ENCODE measurements at regions not wholly inside any gene's neighbourhood (a gene's known extent, or its start where the extent isn't known, plus 50 kb on each side); places are given as distances from the start of the nearest gene placed in this dataset.

DNA sequence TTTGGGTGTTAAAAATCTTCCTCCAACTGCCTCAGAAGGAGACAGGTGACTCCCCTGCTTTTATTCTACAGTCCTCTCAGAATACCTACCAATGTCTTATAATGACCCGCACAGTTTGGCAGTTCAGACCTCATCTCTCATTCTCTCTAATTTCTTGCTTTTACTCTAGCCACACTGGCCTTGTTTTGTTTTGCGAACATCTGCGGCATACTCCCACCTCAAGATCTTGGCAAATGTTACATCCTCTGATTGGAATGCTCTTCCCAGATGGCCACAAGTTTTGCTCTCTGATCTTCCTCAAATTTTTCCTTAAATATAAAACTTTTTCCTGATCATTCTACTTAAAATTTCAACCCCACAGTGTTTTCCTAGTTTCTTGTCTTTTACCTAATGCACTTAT, 94.1 kb downstream of the PLSCR2 start:
- no peak for TF ChIP-seq ZNF565 (CRISPR knock-in tag; conservative IDR thresholded peaks at IDR 0.05; ENCODE audit: low read depth)
- TF ChIP-seq, protein P1, sequence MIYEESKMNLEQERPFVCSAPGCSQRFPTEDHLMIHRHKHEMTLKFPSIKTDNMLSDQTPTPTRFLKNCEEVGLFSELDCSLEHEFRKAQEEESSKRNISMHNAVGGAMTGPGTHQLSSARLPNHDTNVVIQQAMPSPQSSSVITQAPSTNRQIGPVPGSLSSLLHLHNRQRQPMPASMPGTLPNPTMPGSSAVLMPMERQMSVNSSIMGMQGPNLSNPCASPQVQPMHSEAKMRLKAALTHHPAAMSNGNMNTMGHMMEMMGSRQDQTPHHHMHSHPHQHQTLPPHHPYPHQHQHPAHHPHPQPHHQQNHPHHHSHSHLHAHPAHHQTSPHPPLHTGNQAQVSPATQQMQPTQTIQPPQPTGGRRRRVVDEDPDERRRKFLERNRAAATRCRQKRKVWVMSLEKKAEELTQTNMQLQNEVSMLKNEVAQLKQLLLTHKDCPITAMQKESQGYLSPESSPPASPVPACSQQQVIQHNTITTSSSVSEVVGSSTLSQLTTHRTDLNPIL (CRISPR knock-in tag; IDR thresholded peaks at IDR 0.05; ENCODE audit: low read depth) = no peak
